ENCODE measurements at regions not wholly inside any gene's neighbourhood (a gene's known extent, or its start where the extent isn't known, plus 50 kb on each side); places are given as distances from the start of the nearest gene placed in this dataset.

DNA sequence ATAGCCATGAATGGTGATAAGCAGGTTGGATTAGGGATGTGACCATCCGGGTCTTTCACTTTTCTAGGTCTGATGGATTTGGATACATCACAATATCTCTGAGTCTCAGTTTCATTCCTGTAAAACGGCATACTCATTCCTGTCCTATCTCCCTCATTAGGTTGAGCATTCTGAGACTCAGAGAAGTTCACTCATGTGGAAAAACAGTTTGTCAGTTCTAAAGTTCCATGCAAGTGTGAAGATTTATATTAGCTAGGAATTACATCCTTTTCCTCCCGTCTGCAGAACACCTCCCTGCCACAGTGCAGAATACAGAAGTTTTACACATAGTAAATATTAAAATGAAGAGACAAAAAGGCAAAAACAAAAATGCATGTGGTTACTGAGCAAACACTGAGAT is 94.2 kb upstream of the SLC25A13 start:
- no peaks in the 10 kb centered on the region for H3K9me2 ChIP-seq (ENCODE audit: insufficient read depth)
- no peaks in the 10 kb centered on the region for H3K79me2 ChIP-seq (ENCODE audit: low read depth)
- POLR2A ChIA-PET (ENCODE audit: unreplicated experiment), result no interaction called here
- H3F3A ChIP-seq (ENCODE audit: insufficient read depth, low read depth), result no peaks in the 10 kb centered on the region
- DNase-seq, result no peak
- no peak overlapping the region for H3K27ac ChIP-seq
- no peak overlapping the region for H3K4me3 ChIP-seq
- H2AFZ ChIP-seq, result no peak overlapping the region
- 0 out of 2 replicates have a peak, but pooled peaks cover 5% of the 10 kb centered on the region for H3K4me1 ChIP-seq (replicated peaks; ENCODE audit: insufficient read depth)
- intact Hi-C loops (cut with micrococcal nuclease; ENCODE audit: unreplicated experiment), result loop anchor here (10.0 kb wide), 1 partner anchor 231 kb away; no protein-coding TSS in a partner anchor
- CTCF ChIA-PET, result no interaction called here
- H3K9me3 ChIP-seq (ENCODE audit: insufficient read depth, low read depth), result no peaks in the 10 kb centered on the region
- no peaks in the 10 kb centered on the region for H3K27me3 ChIP-seq (ENCODE audit: insufficient read depth, low read depth)
- H4K20me1 ChIP-seq (ENCODE audit: insufficient read depth), result no peaks in the 10 kb centered on the region
- no peak overlapping the region for H3K4me2 ChIP-seq
- H3K36me3 ChIP-seq (ENCODE audit: low read depth), result no peaks in the 10 kb centered on the region
- TF ChIP-seq, protein P1, sequence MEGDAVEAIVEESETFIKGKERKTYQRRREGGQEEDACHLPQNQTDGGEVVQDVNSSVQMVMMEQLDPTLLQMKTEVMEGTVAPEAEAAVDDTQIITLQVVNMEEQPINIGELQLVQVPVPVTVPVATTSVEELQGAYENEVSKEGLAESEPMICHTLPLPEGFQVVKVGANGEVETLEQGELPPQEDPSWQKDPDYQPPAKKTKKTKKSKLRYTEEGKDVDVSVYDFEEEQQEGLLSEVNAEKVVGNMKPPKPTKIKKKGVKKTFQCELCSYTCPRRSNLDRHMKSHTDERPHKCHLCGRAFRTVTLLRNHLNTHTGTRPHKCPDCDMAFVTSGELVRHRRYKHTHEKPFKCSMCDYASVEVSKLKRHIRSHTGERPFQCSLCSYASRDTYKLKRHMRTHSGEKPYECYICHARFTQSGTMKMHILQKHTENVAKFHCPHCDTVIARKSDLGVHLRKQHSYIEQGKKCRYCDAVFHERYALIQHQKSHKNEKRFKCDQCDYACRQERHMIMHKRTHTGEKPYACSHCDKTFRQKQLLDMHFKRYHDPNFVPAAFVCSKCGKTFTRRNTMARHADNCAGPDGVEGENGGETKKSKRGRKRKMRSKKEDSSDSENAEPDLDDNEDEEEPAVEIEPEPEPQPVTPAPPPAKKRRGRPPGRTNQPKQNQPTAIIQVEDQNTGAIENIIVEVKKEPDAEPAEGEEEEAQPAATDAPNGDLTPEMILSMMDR (conservative IDR thresholded peaks at IDR 0.05), result no peak
- no peak for TF ChIP-seq EZH2 (IDR thresholded peaks at IDR 0.05; ENCODE audit: low read depth)
- BruUV-seq (replicated peaks), result no TSS peak

DNA sequence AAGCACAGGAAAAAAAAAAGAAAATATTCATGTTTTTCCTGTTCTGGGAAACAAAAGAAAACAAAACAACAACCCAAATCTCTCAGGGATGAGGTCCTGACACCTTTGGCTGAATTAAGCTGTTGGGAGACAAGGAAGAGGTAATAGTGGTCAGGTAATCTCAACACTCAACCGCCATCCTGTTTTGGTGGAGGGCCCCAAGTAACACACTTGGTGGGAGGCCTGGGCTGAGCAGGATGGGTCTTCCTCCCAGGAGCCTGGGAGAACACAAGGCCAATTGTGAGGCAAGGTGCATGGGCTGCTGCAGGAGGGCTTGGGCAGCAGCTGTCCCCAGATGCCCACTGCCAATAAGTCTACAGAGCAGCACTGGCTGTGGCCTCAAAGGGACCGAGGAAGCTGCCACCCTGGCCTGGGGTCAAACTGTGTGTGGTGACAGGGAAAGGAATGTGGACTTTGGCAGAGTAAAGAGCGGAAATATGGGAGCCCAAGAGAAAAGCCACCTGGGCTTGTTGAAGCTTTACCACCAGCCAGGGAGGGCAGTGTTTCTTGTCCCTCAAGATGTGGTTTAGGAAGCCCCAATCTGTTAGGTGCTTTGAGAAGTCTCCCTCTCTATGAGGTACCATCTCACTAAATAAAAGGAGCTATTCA is 93.5 kb upstream of the SLC25A13 start:
- Histone ChIP-seq H3K9me2 (ENCODE audit: insufficient read depth) (no peaks in the 10 kb centered on the region), H3K27ac (no peak overlapping the region), H3K79me2 (ENCODE audit: low read depth) (no peaks in the 10 kb centered on the region), H3K9me3 (ENCODE audit: insufficient read depth, low read depth) (no peaks in the 10 kb centered on the region), H3F3A (ENCODE audit: insufficient read depth, low read depth) (no peaks in the 10 kb centered on the region), H3K36me3 (ENCODE audit: low read depth) (no peaks in the 10 kb centered on the region), H4K20me1 (ENCODE audit: insufficient read depth) (no peaks in the 10 kb centered on the region), H3K4me1 (replicated peaks; ENCODE audit: insufficient read depth) (peaks cover 5% of the 10 kb centered on the region; the same call in 1 of the 2 replicates), H2AFZ (no peak overlapping the region), H3K27me3 (ENCODE audit: insufficient read depth, low read depth) (no peaks in the 10 kb centered on the region), H3K4me3 (no peak overlapping the region), H3K4me2 (no peak overlapping the region)
- BruUV-seq (replicated peaks), result no TSS peak
- intact Hi-C loops (cut with micrococcal nuclease; ENCODE audit: unreplicated experiment), result loop anchor here (1.0 to 10.0 kb wide), 3 partner anchors 231 to 612 kb away; no protein-coding TSS in a partner anchor
- ChIA-PET POLR2A (ENCODE audit: unreplicated experiment) (no interaction called here), CTCF (no interaction called here)
- TF ChIP-seq, protein P1 (conservative IDR thresholded peaks at IDR 0.05), result no peak
- TF ChIP-seq EZH2 (IDR thresholded peaks at IDR 0.05; ENCODE audit: low read depth), result no peak
- no peak for DNase-seq

DNA sequence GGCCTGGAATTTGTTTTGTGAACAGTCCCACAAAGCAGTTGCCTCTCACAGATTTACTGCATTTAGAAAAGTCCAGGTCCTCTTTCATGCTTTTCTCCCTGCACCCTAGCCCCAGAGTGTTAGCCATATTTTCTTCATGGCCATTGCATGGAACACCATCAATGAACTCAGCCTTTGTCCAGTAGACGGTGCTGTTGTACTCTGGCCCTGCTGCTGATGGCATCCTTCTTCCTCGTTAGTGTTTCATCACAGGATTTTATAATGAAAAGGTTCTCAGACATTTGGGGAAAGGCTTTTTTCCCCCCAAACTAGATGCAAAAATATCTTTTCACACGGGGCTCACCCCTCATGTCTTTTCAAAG is 93.0 kb upstream of the SLC25A13 start:
- intact Hi-C loops (cut with micrococcal nuclease; ENCODE audit: unreplicated experiment), result loop anchor here (1.0 to 10.0 kb wide), 3 partner anchors 230 to 612 kb away; no protein-coding TSS in a partner anchor
- DNase-seq, result peak in 1 of 2 experiments; percentile 43
- H3K79me2 ChIP-seq (ENCODE audit: low read depth), result no peaks in the 10 kb centered on the region
- H3K27ac ChIP-seq, result no peak overlapping the region
- no peaks in the 10 kb centered on the region for H3K27me3 ChIP-seq (ENCODE audit: insufficient read depth, low read depth)
- peaks cover 10% of the 10 kb centered on the region for H3K4me1 ChIP-seq (replicated peaks; ENCODE audit: insufficient read depth)
- no peaks in the 10 kb centered on the region for H3K36me3 ChIP-seq (ENCODE audit: low read depth)
- no peaks in the 10 kb centered on the region for H3F3A ChIP-seq (ENCODE audit: insufficient read depth, low read depth)
- H3K4me3 ChIP-seq, result no peak overlapping the region
- TF ChIP-seq, protein P1 (conservative IDR thresholded peaks at IDR 0.05), result peak; percentile 85
- TF ChIP-seq EZH2 (IDR thresholded peaks at IDR 0.05; ENCODE audit: low read depth), result no peak
- POLR2A ChIA-PET (ENCODE audit: unreplicated experiment), result no interaction called here
- no peaks in the 10 kb centered on the region for H3K9me2 ChIP-seq (ENCODE audit: insufficient read depth)
- no peak overlapping the region for H3K4me2 ChIP-seq
- H3K9me3 ChIP-seq (ENCODE audit: insufficient read depth, low read depth), result no peaks in the 10 kb centered on the region
- no peak overlapping the region for H2AFZ ChIP-seq
- no peaks in the 10 kb centered on the region for H4K20me1 ChIP-seq (ENCODE audit: insufficient read depth)
- no TSS peak for BruUV-seq (replicated peaks)
- CTCF ChIA-PET, result no interaction called here

Measured in PC-9 (cell line).